HG03439 (cell line): ENCODE measurements at regions not wholly inside any gene's neighbourhood (a gene's known extent, or its start where the extent isn't known, plus 50 kb on each side); places are given as distances from the start of the nearest gene placed in this dataset.
"Not testable (repeated sequence)": the region's sequence is repeated elsewhere in the genome, so short reads cannot be mapped to it uniquely, and the experiment has no call there.

ENCODE experiments used
- ATAC-seq: cut with Tn5 transposase; IDR thresholded peaks from one replicate; pipeline ENCODE4 v1.9.1; 2021; ENCODE audit warnings: mild to moderate bottlenecking, moderate library complexity; ENCODE audit not compliant: unreplicated experiment

DNA sequence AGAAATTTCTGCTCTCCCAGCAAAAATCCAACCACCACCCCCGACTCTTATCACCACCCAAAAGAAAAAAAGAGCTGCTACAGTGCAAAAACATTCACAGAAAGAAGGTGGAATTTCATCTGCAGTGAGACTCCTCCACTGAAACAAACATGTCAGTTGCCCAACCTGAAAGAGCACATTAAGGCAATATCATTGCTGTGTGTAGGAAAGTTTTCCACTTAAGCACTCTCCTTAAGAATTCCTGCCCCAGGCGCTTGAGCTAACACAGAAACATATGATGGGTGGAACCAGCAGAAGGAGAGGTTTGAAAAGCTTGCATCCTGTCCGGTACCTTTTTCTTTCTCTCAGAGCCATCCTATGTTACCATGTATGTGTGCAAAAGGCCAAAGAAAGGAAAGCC, 200.8 kb upstream of the GADL1 start:
- no peak for ATAC-seq

DNA sequence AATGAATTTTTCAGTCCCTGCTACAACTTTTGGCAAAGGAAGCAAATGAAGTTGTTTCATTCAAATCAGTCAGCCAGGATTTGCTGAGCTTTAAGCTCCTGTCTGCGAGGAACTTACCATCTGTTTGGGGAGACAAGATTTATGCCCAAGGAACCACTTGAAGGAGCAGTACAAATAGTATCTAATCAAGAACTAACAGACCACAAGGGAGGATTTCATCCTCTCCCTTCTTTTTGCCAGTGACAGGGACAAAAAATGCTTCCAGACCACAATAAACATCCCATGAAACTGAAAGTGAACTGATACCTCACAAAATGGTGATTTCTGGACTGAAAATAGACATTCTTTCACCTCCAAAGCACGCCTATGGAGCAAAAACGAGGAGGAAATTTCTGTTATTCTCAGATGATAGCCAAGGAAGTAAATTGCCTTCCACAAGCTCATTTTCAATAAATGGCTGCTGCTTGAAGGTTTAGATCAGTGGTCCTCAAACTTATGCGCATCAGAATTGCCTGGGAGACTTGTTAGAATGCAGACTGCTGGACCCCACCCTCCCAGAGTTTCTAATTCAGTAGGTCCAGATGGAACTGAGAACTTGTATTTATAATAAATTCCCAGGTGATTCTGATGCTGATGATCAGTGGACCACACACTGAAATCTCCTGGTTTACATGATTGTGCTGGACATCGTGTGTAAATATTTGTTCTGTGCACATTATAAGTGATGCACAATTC, 202.4 kb upstream of the GADL1 start:
- ATAC-seq: no peak

DNA sequence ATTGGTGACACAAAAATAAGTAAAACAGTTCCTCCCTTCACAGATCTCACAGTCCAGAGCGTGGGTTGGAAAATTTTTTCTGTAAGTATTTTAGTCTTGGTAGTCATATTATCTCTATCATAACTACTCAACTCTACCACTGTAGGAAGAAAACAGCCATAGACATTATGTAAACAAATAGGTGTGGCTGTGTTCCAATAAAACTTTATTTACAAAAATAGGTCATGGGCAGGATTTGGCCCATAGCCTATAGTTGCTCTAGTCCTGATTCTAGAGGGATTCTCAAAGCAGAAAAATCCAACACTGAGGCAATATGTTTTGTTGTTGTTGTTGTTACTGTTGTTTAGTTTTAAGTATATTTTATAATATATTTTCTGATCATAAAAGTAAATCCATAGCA, 206.1 kb upstream of the GADL1 start:
- ATAC-seq: no peak

DNA sequence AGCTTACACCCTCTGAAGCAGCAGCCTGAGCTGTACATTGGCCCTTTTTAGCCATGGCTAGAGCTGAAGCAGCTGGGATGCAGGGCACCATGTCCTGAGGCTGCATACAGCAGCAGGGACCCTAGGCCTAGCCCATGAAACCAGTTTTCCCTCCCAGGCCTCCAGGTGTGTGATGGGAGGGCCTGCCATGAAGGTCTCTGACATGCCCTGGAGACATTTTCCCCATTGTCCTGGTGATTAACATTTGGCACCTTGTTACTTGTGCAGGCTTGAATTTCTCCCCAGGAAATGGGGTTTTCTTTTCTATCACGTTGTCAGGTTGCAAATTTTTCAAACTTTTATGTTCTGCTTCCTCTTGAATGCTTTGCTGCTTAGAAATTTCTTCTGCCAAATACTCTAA, 206.8 kb upstream of the GADL1 start:
- not testable (repeated sequence) for ATAC-seq

DNA sequence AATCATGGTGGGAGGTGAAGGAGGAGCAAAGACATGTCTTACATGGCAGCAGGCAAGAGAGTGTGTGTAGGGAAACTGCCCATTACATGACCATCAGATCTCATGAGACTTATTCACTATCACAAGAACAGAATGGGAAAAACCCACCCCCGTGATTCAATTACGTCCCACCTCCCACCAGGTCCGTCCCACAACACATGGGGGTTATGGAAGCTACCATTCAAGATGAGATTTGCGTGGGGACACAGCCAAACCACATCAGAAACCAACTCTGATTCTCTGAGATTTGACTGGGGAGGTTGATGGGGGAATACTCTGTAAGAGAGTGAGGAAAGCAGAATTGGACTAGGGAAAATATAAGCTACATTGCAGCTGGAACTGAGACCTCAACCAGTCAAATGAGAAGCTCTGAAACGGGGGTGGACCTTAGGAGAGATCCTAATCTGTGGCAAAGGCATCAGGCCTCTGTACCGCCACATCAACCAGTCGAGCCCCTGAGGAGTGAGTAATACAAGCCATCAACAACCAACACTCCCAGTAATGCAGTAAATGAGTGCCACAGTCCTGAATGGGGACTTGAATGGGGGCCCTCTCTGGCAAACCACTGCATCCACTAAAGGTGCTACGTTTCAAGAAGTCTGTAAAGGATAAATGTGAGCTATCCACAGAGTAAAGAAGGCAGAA, 207.9 kb upstream of the GADL1 start:
- no peak for ATAC-seq

DNA sequence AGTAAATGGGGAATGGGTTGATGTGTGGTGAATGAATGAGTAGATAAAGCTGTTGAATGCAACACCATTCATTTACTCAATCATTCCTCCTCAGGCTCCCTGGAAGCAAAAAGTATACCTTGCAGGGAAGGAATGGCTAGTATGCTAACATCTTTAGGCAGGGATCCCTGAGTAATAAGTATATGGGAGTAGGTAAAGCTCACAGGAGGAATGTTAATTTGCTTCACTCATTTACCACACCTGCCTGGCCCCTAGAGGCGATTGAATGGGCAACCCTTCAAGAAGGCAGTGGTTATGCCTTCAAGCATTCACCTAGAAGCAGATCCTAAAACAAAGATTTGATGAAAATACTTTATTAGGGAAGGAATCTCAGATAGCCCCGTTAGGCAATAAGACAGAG, 208.7 kb upstream of the GADL1 start:
- no peak for ATAC-seq

DNA sequence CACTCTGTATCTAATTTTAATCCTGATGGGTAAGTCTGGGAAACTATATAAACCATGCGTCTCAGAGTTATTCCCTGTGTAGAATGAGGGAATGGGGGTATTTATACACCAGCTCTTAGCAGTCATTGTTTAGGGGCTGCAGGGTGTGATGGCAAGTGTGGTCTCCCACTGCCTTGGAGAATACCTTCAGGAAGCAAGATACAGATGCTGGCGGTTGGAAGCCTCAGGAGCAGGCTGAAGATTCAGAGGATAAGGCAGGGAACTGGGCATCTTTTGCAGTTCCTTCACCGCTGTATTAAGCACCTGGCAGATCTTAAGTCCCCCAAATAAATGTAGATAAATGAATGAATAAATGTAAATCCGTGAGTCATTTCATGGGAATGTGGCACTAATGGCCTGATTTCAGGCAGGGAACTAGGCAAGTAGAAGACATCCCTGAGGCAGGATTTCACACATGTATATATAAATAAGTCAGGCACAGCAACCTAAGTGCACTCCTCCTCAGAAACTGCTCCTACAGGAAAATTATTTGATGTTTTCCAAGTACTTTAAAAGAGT, 209.2 kb upstream of the GADL1 start:
- no peak for ATAC-seq

DNA sequence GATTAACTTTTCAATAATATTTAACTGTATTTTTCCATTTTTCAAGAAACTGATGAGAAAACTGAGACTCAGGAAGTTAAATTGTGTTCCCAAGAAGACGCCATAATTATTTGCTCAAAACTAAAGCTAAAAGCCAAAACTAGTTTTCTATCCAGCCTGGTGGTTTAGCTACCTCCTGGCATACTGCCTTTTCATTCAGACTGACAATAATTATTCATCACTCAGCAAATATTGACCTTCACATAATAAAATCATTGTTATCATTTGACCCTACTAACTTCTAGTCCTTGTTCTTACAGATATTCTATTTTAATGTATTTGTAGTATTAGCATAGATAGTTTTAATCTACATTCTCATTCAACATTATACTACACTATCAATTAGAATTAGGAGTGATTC, 210.6 kb upstream of the GADL1 start:
- ATAC-seq: no peak

DNA sequence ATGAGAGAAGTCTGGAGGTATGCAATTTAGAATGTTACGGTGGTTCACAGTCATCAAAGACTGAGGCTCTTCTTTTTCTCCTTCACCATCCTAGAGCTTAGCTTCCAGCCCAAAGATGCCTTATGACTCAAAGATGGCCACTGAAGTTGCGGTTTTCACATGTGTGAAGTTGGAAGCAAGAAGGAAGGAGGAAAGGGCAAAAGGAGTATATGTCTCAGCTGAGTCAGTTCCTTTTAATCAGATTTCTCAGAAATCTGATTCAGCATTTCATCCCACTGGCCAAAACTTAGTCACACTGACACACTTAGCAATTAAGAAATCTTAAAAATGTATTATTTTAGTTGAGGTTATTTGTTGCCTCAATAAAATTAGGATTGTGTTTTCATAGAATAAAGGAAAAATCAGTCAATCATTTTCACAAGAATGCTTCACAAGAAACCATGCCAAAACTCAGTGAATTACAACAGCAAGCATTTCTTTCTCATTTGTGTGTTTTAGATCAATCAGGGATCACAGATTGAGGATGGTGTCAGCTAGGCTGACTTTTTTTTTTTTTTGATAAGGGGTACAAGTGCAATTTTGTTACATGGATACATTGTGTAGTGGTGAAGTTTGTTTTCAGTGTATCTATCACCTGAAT, 211.1 kb upstream of the GADL1 start:
- ATAC-seq: no peak

DNA sequence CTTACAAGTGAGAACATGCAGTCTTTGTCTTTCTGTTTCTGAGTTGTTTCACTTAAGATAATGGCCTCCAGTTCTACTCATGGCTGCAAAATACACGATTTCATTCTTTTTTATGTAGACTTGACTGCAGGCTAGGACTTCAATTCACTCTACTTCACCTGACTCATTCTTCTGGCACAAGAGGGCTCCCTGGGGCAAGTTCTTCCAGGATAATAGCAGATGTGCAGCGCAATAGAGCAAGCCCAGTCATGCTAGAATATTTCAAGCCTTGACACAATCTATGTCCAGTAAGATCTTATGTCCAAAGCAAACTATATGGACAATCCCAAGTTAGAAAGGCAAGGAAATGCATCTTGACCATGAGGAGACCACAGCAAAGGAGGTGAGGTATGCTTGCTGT, 211.7 kb upstream of the GADL1 start:
- no peak for ATAC-seq

DNA sequence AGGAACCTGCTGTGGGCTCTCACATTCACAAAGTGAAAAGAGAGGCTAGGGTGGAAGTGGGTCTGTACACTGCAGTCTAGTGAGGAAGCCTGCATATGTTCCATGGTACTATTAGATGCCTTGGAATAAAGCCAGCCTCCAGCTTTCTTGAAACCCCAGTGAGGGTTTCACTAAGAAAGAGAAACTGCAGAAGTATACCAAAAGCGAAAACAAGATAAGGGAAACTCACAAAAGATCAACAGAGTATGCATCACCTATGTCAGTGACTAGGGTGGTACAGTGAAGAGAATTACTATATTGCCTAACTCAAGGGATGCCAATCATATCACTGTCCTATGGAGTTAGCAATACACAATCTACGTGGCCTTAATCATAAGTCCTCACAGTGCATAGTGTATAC, 212.5 kb upstream of the GADL1 start:
- peak; percentile 70 for ATAC-seq

DNA sequence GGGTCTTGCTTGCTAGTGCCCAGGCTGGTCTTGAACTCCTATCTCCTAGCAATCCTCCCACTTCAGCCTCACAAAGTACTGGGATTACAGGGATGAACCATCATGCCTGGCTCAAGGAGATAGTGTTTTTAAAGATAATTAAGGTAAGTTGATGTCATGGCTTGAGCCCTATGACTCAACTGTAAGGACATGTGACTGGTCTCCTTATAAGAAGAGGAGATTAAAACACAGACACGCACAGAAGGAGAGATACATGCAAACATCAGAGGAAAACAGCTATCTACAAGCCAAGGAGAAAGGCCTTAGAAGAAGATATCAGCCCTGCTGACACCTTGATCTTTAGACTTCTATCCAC, 220.4 kb upstream of the GADL1 start:
- ATAC-seq: no peak

DNA sequence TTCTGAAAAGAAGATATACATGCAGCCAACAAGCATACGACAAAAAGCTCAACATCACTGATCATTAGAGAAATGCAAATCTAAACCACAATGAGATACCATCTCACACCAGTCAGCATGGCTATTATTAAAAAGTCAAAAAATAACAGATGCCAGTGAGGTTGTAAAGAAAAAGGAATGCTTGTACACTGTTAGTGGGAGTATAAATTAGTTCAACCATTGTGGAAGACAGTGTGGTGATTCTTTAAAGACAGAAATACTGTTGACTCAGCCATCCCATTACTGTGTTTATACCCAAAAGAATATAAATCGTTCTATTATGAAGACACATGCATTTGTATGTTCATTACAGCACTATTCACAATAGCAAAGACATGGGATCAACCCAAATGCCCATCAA, 221.1 kb upstream of the GADL1 start:
- not testable (repeated sequence) for ATAC-seq

DNA sequence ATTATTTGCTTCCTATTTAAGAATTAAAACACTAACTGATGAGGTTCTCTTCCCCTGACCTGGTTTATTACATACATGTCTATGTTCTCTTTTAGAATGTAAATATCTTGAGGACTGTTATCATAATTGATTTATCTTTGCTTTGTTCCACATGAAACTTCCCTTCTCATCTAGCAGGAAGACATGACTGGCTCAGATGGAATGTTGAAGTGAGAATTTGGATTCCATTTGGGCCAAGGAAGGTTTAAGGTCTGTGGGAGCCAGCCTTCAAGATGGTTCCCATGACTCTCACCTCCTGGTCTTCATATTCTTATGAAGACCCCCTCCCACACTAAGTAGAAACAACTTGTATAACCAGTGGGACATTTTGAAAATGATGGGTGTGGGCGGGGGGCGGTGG, 222.2 kb upstream of the GADL1 start:
- no peak for ATAC-seq

DNA sequence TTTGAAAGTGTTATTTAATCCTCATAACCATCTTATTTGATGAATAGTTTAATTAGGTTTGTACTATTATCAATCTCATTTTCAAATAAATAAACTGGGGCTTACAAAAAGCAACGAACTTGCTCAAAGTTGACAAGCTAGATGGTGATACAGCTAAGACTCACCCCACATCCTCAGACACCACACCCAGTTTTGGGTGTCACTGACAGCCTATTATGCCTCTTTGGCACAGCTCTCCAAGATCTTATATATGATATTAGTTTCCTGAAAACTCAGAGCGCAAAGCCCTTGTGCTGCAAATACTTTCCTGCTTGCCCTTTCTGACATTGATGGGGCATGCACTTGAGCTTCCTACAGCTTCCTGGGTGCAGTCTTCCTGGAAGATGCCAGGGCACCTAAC, 223.4 kb upstream of the GADL1 start:
- no peak for ATAC-seq

DNA sequence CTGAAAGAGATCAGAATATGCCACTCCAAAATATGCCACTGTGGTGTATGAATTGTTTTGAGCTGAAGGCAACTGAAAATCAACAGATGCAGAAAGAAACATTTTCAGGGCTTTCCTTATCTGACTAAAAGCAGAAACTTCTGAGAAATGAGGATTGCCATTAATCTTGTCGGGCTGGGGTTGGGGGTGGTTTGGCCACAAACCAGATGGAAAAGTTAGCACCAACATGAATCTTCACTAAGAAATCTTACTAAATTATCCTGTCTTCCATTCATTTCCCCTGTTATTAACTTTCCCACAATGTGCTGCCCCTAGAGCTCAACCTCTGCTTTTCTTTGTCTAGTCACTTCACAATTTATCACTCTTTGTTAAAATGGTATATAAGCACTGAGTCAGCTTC, 229.9 kb upstream of the GADL1 start:
- ATAC-seq: no peak

DNA sequence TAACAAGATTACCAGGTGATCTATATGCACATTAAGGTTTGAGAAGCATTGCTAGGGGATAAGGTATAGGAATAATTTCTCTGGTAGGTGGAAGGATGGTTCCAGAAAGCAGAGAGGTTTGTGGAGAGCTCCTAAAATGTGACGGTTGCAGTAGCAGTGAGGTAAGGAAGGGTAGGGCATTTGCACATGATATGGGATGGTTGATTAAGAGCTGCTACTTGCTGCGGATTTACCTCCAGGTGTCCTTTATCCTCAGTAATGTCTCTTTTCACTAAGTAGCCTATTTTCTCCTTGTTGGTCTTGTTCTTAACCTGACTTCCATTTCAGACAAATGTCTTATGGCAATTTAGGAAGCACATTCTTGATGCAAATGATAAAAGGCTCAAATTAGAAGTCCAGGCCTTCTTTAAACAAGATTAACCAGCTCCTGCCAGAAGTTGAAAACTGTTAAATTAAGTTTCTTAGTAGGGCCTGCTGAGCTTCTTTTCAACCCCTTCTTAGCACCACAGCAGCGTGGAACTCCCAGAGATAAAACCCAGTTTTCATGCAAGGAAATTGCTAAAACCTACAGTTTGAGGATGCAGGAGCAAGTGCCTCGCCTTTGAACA, 231.1 kb upstream of the GADL1 start:
- no peak for ATAC-seq

DNA sequence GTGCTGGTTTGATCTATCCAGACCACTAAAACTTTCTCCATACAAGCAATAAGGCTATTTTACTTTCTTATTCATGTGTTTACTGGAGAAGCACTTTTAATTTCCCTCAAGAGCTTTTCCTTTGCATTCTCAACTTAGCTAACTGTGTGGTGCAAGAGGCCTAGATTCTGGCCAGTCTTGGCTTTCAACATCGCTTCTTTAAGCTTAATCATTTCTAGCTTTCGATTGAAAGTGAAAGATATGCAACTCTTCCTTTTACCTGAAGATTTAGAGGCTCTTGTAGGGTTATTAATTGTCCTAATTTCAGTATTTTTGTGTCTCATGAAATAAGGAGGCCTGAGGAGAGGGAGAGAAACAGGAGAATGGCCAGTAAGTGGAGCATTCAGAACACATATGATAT, 234.8 kb upstream of the GADL1 start:
- no peak for ATAC-seq

DNA sequence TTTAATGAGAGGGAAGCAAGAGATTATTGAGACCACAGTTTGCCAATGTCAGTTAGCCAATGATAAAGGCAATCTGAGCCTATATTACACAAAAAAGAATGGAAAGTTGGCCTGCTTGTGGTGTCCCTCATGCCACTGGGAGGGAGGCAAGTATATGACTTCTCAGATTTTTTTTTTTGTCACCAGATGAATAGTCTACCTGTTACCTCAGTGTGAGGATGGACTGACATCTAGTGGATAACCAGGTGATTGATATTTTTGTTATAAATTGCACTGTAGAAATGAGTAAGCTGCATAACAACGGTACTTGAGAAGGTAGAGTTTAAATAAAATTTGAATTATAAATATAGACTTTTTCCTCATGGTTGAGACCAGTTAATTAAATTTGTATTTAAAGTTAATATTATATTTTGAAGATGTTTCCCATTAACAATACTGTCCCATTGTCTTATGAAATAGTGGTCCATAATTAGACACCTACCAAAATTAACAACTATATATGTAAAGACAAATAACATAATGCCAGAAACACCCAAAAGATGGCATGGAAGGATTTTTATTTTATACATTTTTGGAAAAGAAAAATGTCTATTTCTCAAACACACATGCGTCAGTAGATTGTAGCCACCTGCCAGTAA, 237.8 kb upstream of the GADL1 start:
- peak; percentile 69 for ATAC-seq

DNA sequence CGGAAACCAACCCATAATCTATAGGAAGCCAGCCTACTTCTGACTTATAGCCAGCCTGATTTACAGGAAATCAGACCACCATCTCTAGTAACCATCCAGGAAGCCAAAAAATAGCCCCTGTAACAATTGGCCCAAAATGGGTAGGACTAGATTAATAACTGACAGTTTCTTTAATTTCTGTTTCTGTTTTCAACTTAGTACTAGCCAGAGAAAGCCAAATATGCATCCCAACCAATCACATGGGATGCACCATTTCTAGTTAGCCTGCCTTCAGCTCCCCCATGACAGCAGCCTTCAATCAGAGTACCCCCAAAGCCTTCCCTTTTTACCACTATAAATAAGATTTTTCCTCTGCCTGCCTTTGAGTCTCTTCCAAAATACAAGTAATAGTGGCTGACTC, 239.1 kb upstream of the GADL1 start:
- no peak for ATAC-seq

DNA sequence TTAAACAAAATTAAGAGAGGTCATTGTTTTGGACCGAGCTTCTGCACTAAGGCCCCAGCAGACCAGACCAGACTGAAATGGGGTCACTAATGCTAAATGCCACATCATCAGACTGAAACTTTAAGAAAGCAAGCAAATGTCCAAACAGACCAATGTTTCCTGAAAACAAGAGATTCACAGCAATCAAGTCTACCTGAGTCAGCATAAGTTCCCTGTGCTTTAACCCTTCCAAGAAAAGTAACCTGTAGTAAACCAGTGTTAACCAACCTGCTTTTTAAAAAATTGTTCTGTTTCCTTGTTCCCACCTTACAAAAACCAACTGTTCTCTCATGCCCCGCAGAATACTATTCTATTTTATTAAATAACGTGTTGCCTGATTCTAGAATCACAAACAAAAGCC, 241.1 kb upstream of the GADL1 start:
- ATAC-seq: no peak
